ENCODE measurements at regions not wholly inside any gene's neighbourhood (a gene's known extent, or its start where the extent isn't known, plus 50 kb on each side); places are given as distances from the start of the nearest gene placed in this dataset.

GRCh38 chr9:86572904-86573303 is 218.7 kb upstream of the TUT7 start:
- TF ChIP-seq, protein P1, sequence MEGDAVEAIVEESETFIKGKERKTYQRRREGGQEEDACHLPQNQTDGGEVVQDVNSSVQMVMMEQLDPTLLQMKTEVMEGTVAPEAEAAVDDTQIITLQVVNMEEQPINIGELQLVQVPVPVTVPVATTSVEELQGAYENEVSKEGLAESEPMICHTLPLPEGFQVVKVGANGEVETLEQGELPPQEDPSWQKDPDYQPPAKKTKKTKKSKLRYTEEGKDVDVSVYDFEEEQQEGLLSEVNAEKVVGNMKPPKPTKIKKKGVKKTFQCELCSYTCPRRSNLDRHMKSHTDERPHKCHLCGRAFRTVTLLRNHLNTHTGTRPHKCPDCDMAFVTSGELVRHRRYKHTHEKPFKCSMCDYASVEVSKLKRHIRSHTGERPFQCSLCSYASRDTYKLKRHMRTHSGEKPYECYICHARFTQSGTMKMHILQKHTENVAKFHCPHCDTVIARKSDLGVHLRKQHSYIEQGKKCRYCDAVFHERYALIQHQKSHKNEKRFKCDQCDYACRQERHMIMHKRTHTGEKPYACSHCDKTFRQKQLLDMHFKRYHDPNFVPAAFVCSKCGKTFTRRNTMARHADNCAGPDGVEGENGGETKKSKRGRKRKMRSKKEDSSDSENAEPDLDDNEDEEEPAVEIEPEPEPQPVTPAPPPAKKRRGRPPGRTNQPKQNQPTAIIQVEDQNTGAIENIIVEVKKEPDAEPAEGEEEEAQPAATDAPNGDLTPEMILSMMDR (IDR thresholded peaks at IDR 0.05 in 8 of 11, conservative IDR thresholded peaks at IDR 0.05 in 3 of 11): no peak
- TF ChIP-seq POLR2A (IDR thresholded peaks at IDR 0.05): no peak

All from spleen (tissue), 7 donors.